ENCODE measurements at regions not wholly inside any gene's neighbourhood (a gene's known extent, or its start where the extent isn't known, plus 50 kb on each side); places are given as distances from the start of the nearest gene placed in this dataset.

GRCh38 chr1:80076469-80076868, 1069.9 kb upstream of the ADGRL4 start:
- ATAC-seq = no peak
- H3K4me1 ChIP-seq (ENCODE audit: control insufficient read depth, insufficient read depth, low read length) = no peaks in the 10 kb centered on the region
- H3K4me3 ChIP-seq (ENCODE audit: low read depth in 2 of 2, low read length in 2 of 2) = no peak overlapping the region
- TF ChIP-seq, protein P1, sequence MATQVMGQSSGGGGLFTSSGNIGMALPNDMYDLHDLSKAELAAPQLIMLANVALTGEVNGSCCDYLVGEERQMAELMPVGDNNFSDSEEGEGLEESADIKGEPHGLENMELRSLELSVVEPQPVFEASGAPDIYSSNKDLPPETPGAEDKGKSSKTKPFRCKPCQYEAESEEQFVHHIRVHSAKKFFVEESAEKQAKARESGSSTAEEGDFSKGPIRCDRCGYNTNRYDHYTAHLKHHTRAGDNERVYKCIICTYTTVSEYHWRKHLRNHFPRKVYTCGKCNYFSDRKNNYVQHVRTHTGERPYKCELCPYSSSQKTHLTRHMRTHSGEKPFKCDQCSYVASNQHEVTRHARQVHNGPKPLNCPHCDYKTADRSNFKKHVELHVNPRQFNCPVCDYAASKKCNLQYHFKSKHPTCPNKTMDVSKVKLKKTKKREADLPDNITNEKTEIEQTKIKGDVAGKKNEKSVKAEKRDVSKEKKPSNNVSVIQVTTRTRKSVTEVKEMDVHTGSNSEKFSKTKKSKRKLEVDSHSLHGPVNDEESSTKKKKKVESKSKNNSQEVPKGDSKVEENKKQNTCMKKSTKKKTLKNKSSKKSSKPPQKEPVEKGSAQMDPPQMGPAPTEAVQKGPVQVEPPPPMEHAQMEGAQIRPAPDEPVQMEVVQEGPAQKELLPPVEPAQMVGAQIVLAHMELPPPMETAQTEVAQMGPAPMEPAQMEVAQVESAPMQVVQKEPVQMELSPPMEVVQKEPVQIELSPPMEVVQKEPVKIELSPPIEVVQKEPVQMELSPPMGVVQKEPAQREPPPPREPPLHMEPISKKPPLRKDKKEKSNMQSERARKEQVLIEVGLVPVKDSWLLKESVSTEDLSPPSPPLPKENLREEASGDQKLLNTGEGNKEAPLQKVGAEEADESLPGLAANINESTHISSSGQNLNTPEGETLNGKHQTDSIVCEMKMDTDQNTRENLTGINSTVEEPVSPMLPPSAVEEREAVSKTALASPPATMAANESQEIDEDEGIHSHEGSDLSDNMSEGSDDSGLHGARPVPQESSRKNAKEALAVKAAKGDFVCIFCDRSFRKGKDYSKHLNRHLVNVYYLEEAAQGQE (IDR thresholded peaks at IDR 0.05; ENCODE audit: insufficient read depth in 1 of 2, low read depth in 2 of 2, low read length in 1 of 2) = no peak
- TF ChIP-seq TCF7L2 (IDR thresholded peaks at IDR 0.05; ENCODE audit: low read depth, low read length) (no peak), SIN3A (IDR thresholded peaks at IDR 0.05; ENCODE audit: borderline replicate concordance, insufficient read depth, low read depth, low read length) (no peak), POLR2AphosphoS5 (IDR thresholded peaks at IDR 0.05; ENCODE audit: low read depth, low read length) (no peak)
- TF ChIP-seq, protein P2, sequence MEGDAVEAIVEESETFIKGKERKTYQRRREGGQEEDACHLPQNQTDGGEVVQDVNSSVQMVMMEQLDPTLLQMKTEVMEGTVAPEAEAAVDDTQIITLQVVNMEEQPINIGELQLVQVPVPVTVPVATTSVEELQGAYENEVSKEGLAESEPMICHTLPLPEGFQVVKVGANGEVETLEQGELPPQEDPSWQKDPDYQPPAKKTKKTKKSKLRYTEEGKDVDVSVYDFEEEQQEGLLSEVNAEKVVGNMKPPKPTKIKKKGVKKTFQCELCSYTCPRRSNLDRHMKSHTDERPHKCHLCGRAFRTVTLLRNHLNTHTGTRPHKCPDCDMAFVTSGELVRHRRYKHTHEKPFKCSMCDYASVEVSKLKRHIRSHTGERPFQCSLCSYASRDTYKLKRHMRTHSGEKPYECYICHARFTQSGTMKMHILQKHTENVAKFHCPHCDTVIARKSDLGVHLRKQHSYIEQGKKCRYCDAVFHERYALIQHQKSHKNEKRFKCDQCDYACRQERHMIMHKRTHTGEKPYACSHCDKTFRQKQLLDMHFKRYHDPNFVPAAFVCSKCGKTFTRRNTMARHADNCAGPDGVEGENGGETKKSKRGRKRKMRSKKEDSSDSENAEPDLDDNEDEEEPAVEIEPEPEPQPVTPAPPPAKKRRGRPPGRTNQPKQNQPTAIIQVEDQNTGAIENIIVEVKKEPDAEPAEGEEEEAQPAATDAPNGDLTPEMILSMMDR (IDR thresholded peaks at IDR 0.05) = no peak
- CTCF ChIA-PET = no interaction called here
- DNase-seq (ENCODE audit: low read depth, low spot score) = no peak
- H3K27ac ChIP-seq (ENCODE audit: low read length) = no peak overlapping the region
- intact Hi-C loops (cut with micrococcal nuclease; ENCODE audit: unreplicated experiment) = no loop called here
- H3K27me3 ChIP-seq (ENCODE audit: control insufficient read depth, insufficient read depth, low read length) = no peaks in the 10 kb centered on the region
- in situ Hi-C loops (cut with HindIII; ENCODE audit: low pct_unique_long_range_greater_than_20kb, low sequenced_read_pairs) = no loop called here
- no TSS peak for BruUV-seq (replicated peaks)
- H3K9me3 ChIP-seq (ENCODE audit: control insufficient read depth, insufficient read depth, low read depth, low read length) = no peaks in the 10 kb centered on the region
- no peaks in the 10 kb centered on the region; the same call in 1 of the 2 replicates for H3K36me3 ChIP-seq (ENCODE audit: control insufficient read depth, insufficient read depth, low read length)
- POLR2A ChIA-PET = no interaction called here

DNA sequence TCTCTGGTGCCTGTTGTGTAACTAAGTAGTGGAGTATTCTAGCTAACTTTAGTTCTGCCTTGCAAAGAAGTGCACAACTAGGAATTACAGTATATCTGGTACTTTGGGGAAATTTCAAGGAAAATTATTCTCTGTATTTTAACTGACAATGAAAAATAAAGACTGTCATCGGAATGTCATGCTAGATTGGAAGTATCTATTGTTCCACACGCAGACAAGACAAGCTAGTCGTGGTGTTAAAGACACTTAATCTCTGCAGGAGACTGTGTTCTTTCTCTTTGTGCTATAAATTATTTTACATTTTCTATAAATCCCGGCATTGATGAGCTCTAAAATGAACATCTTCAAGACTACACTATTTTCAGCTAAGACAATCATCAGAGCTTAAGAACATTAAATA, 1068.8 kb upstream of the ADGRL4 start:
- no peak for ATAC-seq
- H3K27me3 ChIP-seq (ENCODE audit: control insufficient read depth, insufficient read depth, low read length) = no peaks in the 10 kb centered on the region
- no peak for DNase-seq (ENCODE audit: low read depth, low spot score)
- in situ Hi-C loops (cut with HindIII; ENCODE audit: low pct_unique_long_range_greater_than_20kb, low sequenced_read_pairs) (no loop called here), intact Hi-C loops (cut with micrococcal nuclease; ENCODE audit: unreplicated experiment) (no loop called here)
- H3K36me3 ChIP-seq (ENCODE audit: control insufficient read depth, insufficient read depth, low read length) = no peaks in the 10 kb centered on the region; the same call in 1 of the 2 replicates
- H3K27ac ChIP-seq (ENCODE audit: low read length) = no peak overlapping the region
- TF ChIP-seq POLR2AphosphoS5 (IDR thresholded peaks at IDR 0.05; ENCODE audit: low read depth, low read length) (no peak), SIN3A (IDR thresholded peaks at IDR 0.05; ENCODE audit: borderline replicate concordance, insufficient read depth, low read depth, low read length) (no peak), TCF7L2 (IDR thresholded peaks at IDR 0.05; ENCODE audit: low read depth, low read length) (no peak)
- TF ChIP-seq, protein P1 (IDR thresholded peaks at IDR 0.05; ENCODE audit: insufficient read depth in 1 of 2, low read depth in 2 of 2, low read length in 1 of 2) = no peak
- TF ChIP-seq, protein P2 (IDR thresholded peaks at IDR 0.05) = no peak
- no peaks in the 10 kb centered on the region for H3K4me1 ChIP-seq (ENCODE audit: control insufficient read depth, insufficient read depth, low read length)
- ChIA-PET POLR2A (no interaction called here), CTCF (no interaction called here)
- no peak overlapping the region for H3K4me3 ChIP-seq (ENCODE audit: low read depth in 2 of 2, low read length in 2 of 2)
- BruUV-seq (replicated peaks) = no TSS peak
- H3K9me3 ChIP-seq (ENCODE audit: control insufficient read depth, insufficient read depth, low read depth, low read length) = no peaks in the 10 kb centered on the region

Measured in Panc1 (cell line).